ENCODE measurements at regions not wholly inside any gene's neighbourhood (a gene's known extent, or its start where the extent isn't known, plus 50 kb on each side); places are given as distances from the start of the nearest gene placed in this dataset.

GRCh38 chr7:70846208-70846607, 285.7 kb upstream of the GALNT17 start:
- H3K36me3 Mint-ChIP-seq (ENCODE audit: unreplicated experiment) = peaks cover 15% of the 10 kb centered on the region
- no peak overlapping the region for H3K27ac Mint-ChIP-seq (ENCODE audit: unreplicated experiment)
- H3K4me3 Mint-ChIP-seq (ENCODE audit: unreplicated experiment) = no peak overlapping the region
- peaks cover 7% of the 10 kb centered on the region for H3K9me3 Mint-ChIP-seq (ENCODE audit: unreplicated experiment)
- DNase-seq = no peak
- no peaks in the 10 kb centered on the region for H3K4me1 Mint-ChIP-seq (ENCODE audit: low read depth, unreplicated experiment)
- peaks cover 5% of the 10 kb centered on the region for H3K27me3 Mint-ChIP-seq (ENCODE audit: unreplicated experiment)
- TF ChIP-seq, protein P1, sequence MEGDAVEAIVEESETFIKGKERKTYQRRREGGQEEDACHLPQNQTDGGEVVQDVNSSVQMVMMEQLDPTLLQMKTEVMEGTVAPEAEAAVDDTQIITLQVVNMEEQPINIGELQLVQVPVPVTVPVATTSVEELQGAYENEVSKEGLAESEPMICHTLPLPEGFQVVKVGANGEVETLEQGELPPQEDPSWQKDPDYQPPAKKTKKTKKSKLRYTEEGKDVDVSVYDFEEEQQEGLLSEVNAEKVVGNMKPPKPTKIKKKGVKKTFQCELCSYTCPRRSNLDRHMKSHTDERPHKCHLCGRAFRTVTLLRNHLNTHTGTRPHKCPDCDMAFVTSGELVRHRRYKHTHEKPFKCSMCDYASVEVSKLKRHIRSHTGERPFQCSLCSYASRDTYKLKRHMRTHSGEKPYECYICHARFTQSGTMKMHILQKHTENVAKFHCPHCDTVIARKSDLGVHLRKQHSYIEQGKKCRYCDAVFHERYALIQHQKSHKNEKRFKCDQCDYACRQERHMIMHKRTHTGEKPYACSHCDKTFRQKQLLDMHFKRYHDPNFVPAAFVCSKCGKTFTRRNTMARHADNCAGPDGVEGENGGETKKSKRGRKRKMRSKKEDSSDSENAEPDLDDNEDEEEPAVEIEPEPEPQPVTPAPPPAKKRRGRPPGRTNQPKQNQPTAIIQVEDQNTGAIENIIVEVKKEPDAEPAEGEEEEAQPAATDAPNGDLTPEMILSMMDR (IDR thresholded peaks at IDR 0.05; ENCODE audit: partially characterized antibody, unreplicated experiment) = no peak

GRCh38 chr7:70849580-70850235, 282.2 kb upstream of the GALNT17 start:
- TF ChIP-seq, protein P1 (IDR thresholded peaks at IDR 0.05; ENCODE audit: partially characterized antibody, unreplicated experiment) = no peak
- Mint-ChIP-seq H3K9me3 (ENCODE audit: unreplicated experiment) (peaks cover 5% of the 10 kb centered on the region), H3K36me3 (ENCODE audit: unreplicated experiment) (peaks cover 5% of the 10 kb centered on the region), H3K27ac (ENCODE audit: unreplicated experiment) (no peak overlapping the region), H3K27me3 (ENCODE audit: unreplicated experiment) (peaks cover 3% of the 10 kb centered on the region), H3K4me3 (ENCODE audit: unreplicated experiment) (no peak overlapping the region), H3K4me1 (ENCODE audit: low read depth, unreplicated experiment) (no peaks in the 10 kb centered on the region)
- no peak for DNase-seq

DNA sequence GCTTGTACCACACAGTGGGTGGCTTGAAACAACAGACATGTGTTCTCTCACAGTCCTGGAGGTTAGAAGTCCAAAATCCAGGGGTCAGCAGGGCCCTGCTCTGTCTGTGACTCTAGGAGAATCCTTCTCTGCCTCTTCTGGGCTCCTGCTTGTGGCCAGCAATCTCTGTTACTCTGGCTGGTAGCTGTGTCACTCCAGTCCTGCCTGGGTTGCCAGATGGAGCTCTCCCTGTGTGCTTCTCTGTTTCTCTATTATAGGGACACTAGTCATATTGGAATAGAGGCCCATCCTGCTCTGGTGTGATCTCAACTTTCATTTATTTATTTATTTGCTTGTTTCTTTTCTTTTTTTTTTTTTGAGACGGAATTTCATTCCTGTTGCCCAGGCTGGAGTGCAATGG, 276.6 kb upstream of the GALNT17 start:
- Mint-ChIP-seq H3K9me3 (ENCODE audit: unreplicated experiment) (no peaks in the 10 kb centered on the region), H3K4me1 (ENCODE audit: low read depth, unreplicated experiment) (no peaks in the 10 kb centered on the region), H3K4me3 (ENCODE audit: unreplicated experiment) (no peak overlapping the region), H3K27ac (ENCODE audit: unreplicated experiment) (no peak overlapping the region), H3K27me3 (ENCODE audit: unreplicated experiment) (no peaks in the 10 kb centered on the region), H3K36me3 (ENCODE audit: unreplicated experiment) (no peaks in the 10 kb centered on the region)
- TF ChIP-seq, protein P1 (IDR thresholded peaks at IDR 0.05; ENCODE audit: partially characterized antibody, unreplicated experiment) = no peak
- DNase-seq = no peak

- no peaks in the 10 kb centered on the region for H3K27me3 Mint-ChIP-seq (ENCODE audit: unreplicated experiment)
- peak; percentile 88 for DNase-seq
- no peaks in the 10 kb centered on the region for H3K9me3 Mint-ChIP-seq (ENCODE audit: unreplicated experiment)
- TF ChIP-seq, protein P1 (IDR thresholded peaks at IDR 0.05; ENCODE audit: partially characterized antibody, unreplicated experiment) = peak; percentile 99
- no peak overlapping the region for H3K27ac Mint-ChIP-seq (ENCODE audit: unreplicated experiment)
- no peak overlapping the region for H3K4me3 Mint-ChIP-seq (ENCODE audit: unreplicated experiment)
- H3K36me3 Mint-ChIP-seq (ENCODE audit: unreplicated experiment) = no peaks in the 10 kb centered on the region
- no peaks in the 10 kb centered on the region for H3K4me1 Mint-ChIP-seq (ENCODE audit: low read depth, unreplicated experiment)
Observed at GRCh38 chr7:70856901-70857630, 274.9 kb upstream of the GALNT17 start.
